SU-DHL-6 (cell line): ENCODE measurements at regions not wholly inside any gene's neighbourhood (a gene's known extent, or its start where the extent isn't known, plus 50 kb on each side); places are given as distances from the start of the nearest gene placed in this dataset.

ENCODE experiments used
- H2AFZ ChIP-seq: fragments of 200-600 bp; sonication (generic); 2 replicates; pipeline ENCODE4 v1.6.1; 2014; ENCODE audit warnings: low read depth, mild to moderate bottlenecking, moderate library complexity, mixed read lengths, antibody characterized with exemption, low read length; ENCODE audit not compliant: severe bottlenecking
- H3F3A ChIP-seq: fragments of 200-600 bp; shearing (Covaris generic); 2 replicates; pipeline ENCODE4 v1.6.0; 2016; ENCODE audit warnings: antibody characterized with exemption, mild to moderate bottlenecking; ENCODE audit not compliant: insufficient read depth
- H3K27ac ChIP-seq: fragments of 200-600 bp; sonication (generic); 2 replicates; pipeline ENCODE4 v1.5.1; 2016; ENCODE audit warnings: low read depth, mild to moderate bottlenecking, low read length, moderate library complexity, mixed read lengths
- H3K27me3 ChIP-seq: fragments of 200-600 bp; sonication (generic), shearing (Covaris generic); 2 replicates; pipeline ENCODE4 v1.6.0; 2014; ENCODE audit warnings: mild to moderate bottlenecking, low read length
- H3K36me3 ChIP-seq: fragments of 200-600 bp; sonication (generic); 2 replicates; pipeline ENCODE4 v1.6.1; 2014; ENCODE audit warnings: mild to moderate bottlenecking, low read length, mixed read lengths
- H3K4me2 ChIP-seq: fragments of 300-600, 200-600 bp; shearing (Covaris generic), sonication (generic); 2 replicates; pipeline ENCODE4 v1.6.0; 2014; ENCODE audit warnings: low read length, low read depth, mild to moderate bottlenecking; ENCODE audit not compliant: poor library complexity, severe bottlenecking
- H3K4me3 ChIP-seq: fragments of 200-600 bp; sonication (generic); 2 replicates; pipeline ENCODE4 v1.5.1; 2014; ENCODE audit warnings: antibody characterized with exemption, low read length, mild to moderate bottlenecking, mixed read lengths; ENCODE audit not compliant: insufficient read depth, poor library complexity, severe bottlenecking
- H3K79me2 ChIP-seq: fragments of 200-600 bp; sonication (generic); 2 replicates; pipeline ENCODE4 v1.6.1; 2014; ENCODE audit warnings: mild to moderate bottlenecking, low read length, moderate library complexity; ENCODE audit not compliant: insufficient read depth
- H3K9ac ChIP-seq: fragments of 200-600 bp; sonication (generic); 2 replicates; pipeline ENCODE4 v1.7.0; 2014; ENCODE audit warnings: mild to moderate bottlenecking, low read length
- H3K9me2 ChIP-seq: fragments of 200-600 bp; sonication (generic); replicated peaks from 2 replicates; pipeline ENCODE4 v1.6.1; 2014; ENCODE audit warnings: low read length; ENCODE audit not compliant: insufficient read depth
- H3K9me3 ChIP-seq: fragments of 200-600 bp; sonication (generic); 2 replicates; pipeline ENCODE4 v1.6.1; 2014; ENCODE audit warnings: low read length, mixed read lengths; ENCODE audit not compliant: insufficient read depth
- H4K20me1 ChIP-seq: fragments of 200-600 bp; sonication (generic); 2 replicates; pipeline ENCODE4 v1.6.1; 2014; ENCODE audit warnings: low read depth, mild to moderate bottlenecking, antibody characterized with exemption, low read length, moderate library complexity, mixed read lengths
- CTCF ChIP-seq: fragments of 200-600 bp; sonication (generic); IDR thresholded peaks from one replicate; pipeline ENCODE4 v1.5.1; 2017; ENCODE audit warnings: antibody characterized with exemption, mild to moderate bottlenecking, low read length, moderate library complexity; ENCODE audit not compliant: insufficient read depth, poor library complexity, severe bottlenecking
- EZH2phosphoT487 ChIP-seq: fragments of 200-600 bp; sonication (generic), shearing (Covaris generic); conservative IDR thresholded peaks from 2 replicates; pipeline ENCODE4 v1.6.1; 2018; ENCODE audit warnings: mild to moderate bottlenecking, antibody characterized with exemption, low read length, moderate library complexity, mixed read lengths

- Histone ChIP-seq H3K79me2 (no peaks in the 10 kb centered on the region), H3K27ac (no peak overlapping the region), H3K4me2 (no peak overlapping the region), H3K9me3 (no peaks in the 10 kb centered on the region), H4K20me1 (no peaks in the 10 kb centered on the region), H3K9ac (no peak overlapping the region), H3K9me2 (no peaks in the 10 kb centered on the region), H3K36me3 (no peaks in the 10 kb centered on the region), H3F3A (no peaks in the 10 kb centered on the region), H3K4me3 (no peak overlapping the region), H3K27me3 (no peaks in the 10 kb centered on the region), H2AFZ (no peak overlapping the region)
- TF ChIP-seq CTCF (no peak), EZH2phosphoT487 (no peak)
Observed at GRCh38 chr11:50155508-50155907, 122.8 kb downstream of the OR4C45 start.

- H3K4me3 ChIP-seq: no peak overlapping the region
- H3K27me3 ChIP-seq: no peaks in the 10 kb centered on the region
- no peak for TF ChIP-seq CTCF
- TF ChIP-seq EZH2phosphoT487: no peak
- H2AFZ ChIP-seq: no peak overlapping the region
- no peaks in the 10 kb centered on the region; the same call in 1 of the 2 replicates for H3K9me2 ChIP-seq
- H3K36me3 ChIP-seq: no peaks in the 10 kb centered on the region
- no peaks in the 10 kb centered on the region for H4K20me1 ChIP-seq
- no peaks in the 10 kb centered on the region for H3K79me2 ChIP-seq
- H3F3A ChIP-seq: no peaks in the 10 kb centered on the region
- H3K9ac ChIP-seq: no peak overlapping the region
- no peak overlapping the region for H3K27ac ChIP-seq
- no peak overlapping the region for H3K4me2 ChIP-seq
- H3K9me3 ChIP-seq: no peaks in the 10 kb centered on the region
Observed at GRCh38 chr11:50164050-50164449, 131.4 kb downstream of the OR4C45 start.

GRCh38 chr11:50169634-50170033 is 137.0 kb downstream of the OR4C45 start:
- Histone ChIP-seq H3K4me2 (no peak overlapping the region), H3K79me2 (no peaks in the 10 kb centered on the region), H2AFZ (no peak overlapping the region), H4K20me1 (no peaks in the 10 kb centered on the region), H3K27ac (no peak overlapping the region), H3K4me3 (no peak overlapping the region), H3K9me2 (peaks cover 3% of the 10 kb centered on the region; the same call in 1 of the 2 replicates), H3K36me3 (no peaks in the 10 kb centered on the region), H3K9ac (no peak overlapping the region), H3K9me3 (no peaks in the 10 kb centered on the region), H3F3A (no peaks in the 10 kb centered on the region), H3K27me3 (no peaks in the 10 kb centered on the region)
- no peak for TF ChIP-seq EZH2phosphoT487
- no peak for TF ChIP-seq CTCF

- Histone ChIP-seq H3K9ac (no peak overlapping the region), H4K20me1 (no peaks in the 10 kb centered on the region), H3K27ac (no peak overlapping the region), H3K9me3 (no peaks in the 10 kb centered on the region), H3K27me3 (no peaks in the 10 kb centered on the region), H3K36me3 (no peaks in the 10 kb centered on the region), H3F3A (no peaks in the 10 kb centered on the region), H3K4me3 (no peak overlapping the region), H3K79me2 (no peaks in the 10 kb centered on the region), H3K9me2 (peaks cover 3% of the 10 kb centered on the region; the same call in 1 of the 2 replicates), H2AFZ (no peak overlapping the region), H3K4me2 (no peak overlapping the region)
- no peak for TF ChIP-seq EZH2phosphoT487
- TF ChIP-seq CTCF: no peak
Observed at GRCh38 chr11:50170115-50170514, 137.4 kb downstream of the OR4C45 start.
